H4 (cell line): ENCODE measurements at regions not wholly inside any gene's neighbourhood (a gene's known extent, or its start where the extent isn't known, plus 50 kb on each side); places are given as distances from the start of the nearest gene placed in this dataset.
A peak's percentile ranks its signal among the peaks of the same experiment; 100 is the strongest.

Experiments used
- DNase-seq: peaks from one replicate; pipeline ENCODE4 v3.0.0-alpha.2; 2015; ENCODE audit warnings: low spot score

- no peak for DNase-seq
Observed at GRCh38 chr2:19139386-19139785, 219.0 kb downstream of the OSR1 start.

- DNase-seq, result no peak
Observed at GRCh38 chr2:19138264-19138825, 220.1 kb downstream of the OSR1 start.

GRCh38 chr2:19137433-19137832, 221.0 kb downstream of the OSR1 start:
- DNase-seq, result no peak

GRCh38 chr2:19132967-19133366, 225.5 kb downstream of the OSR1 start:
- DNase-seq, result no peak

- DNase-seq, result peak; percentile 48
Observed at GRCh38 chr2:19131871-19132270, 226.6 kb downstream of the OSR1 start.

GRCh38 chr2:19128148-19128547, 230.3 kb downstream of the OSR1 start:
- no peak for DNase-seq

- DNase-seq, result no peak
Observed at GRCh38 chr2:19127616-19128015, 230.8 kb downstream of the OSR1 start.

GRCh38 chr2:19125901-19126680, 232.3 kb downstream of the OSR1 start:
- no peak for DNase-seq

- DNase-seq, result no peak
Observed at GRCh38 chr2:19124135-19124534, 234.3 kb downstream of the OSR1 start.

- no peak for DNase-seq
Observed at GRCh38 chr2:19123556-19123955, 234.9 kb downstream of the OSR1 start.

- DNase-seq, result no peak
Observed at GRCh38 chr2:19122220-19122619, 236.2 kb downstream of the OSR1 start.

GRCh38 chr2:19120941-19121750, 237.3 kb downstream of the OSR1 start:
- peak; percentile 40 for DNase-seq

- no peak for DNase-seq
Observed at GRCh38 chr2:19120181-19120580, 238.2 kb downstream of the OSR1 start.

GRCh38 chr2:19119326-19120001, 239.0 kb downstream of the OSR1 start:
- DNase-seq, result no peak

- no peak for DNase-seq
Observed at GRCh38 chr2:19116918-19117317, 241.5 kb downstream of the OSR1 start.

GRCh38 chr2:19114754-19115231, 243.6 kb downstream of the OSR1 start:
- no peak for DNase-seq

- no peak for DNase-seq
Observed at GRCh38 chr2:19114126-19114525, 244.3 kb downstream of the OSR1 start.

GRCh38 chr2:19111354-19111753, 247.1 kb downstream of the OSR1 start:
- no peak for DNase-seq

GRCh38 chr2:19109518-19109917, 248.9 kb downstream of the OSR1 start:
- no peak for DNase-seq

GRCh38 chr2:19106376-19106775, 252.0 kb downstream of the OSR1 start:
- DNase-seq, result no peak

- no peak for DNase-seq
Observed at GRCh38 chr2:19104503-19104902, 253.9 kb downstream of the OSR1 start.
